GM12873 (cell line): ENCODE measurements at regions not wholly inside any gene's neighbourhood (a gene's known extent, or its start where the extent isn't known, plus 50 kb on each side); places are given as distances from the start of the nearest gene placed in this dataset.

ENCODE experiments used
- CTCF ChIP-seq: IDR thresholded peaks from 2 replicates; pipeline ENCODE4 v1.5.1; 2012; ENCODE audit warnings: low read depth, mild to moderate bottlenecking, moderate library complexity, low read length, control low read depth; ENCODE audit not compliant: insufficient read depth; ENCODE audit errors: missing control alignments

GRCh38 chr18:45163871-45164270 lies 451.4 kb upstream of the SLC14A2 start:
- no peak for TF ChIP-seq CTCF

- TF ChIP-seq CTCF: no peak
These were observed 450.7 kb upstream of the SLC14A2 start for GRCh38 chr18:45164551-45164950.

DNA sequence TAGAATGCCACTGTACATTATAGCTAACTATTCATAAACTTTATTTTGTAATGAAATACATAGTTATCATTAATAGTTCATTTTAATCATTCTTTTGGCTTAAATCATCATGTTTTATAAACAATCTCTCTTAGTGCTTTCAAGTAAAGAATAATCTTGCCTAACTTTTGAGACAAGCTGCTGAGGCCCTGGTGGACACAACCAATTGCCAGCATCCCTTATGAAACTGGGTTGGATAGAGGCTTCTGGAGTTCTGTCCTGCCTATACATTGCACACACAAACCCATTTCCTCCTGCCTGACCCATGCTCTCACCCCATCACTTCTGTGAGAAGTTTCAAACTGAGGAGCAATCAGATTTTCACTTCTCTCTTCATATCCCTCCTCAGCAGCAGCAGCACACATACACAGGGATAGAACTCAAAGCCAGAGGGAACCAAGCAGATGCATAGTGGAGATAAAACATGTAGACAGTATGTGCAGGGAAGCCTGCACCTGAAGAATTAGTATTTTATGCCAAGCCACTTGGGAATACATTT lies 450.0 kb upstream of the SLC14A2 start:
- TF ChIP-seq CTCF: no peak

- no peak for TF ChIP-seq CTCF
These were observed 449.4 kb upstream of the SLC14A2 start for GRCh38 chr18:45165871-45166270.

GRCh38 chr18:45166341-45166835 lies 448.9 kb upstream of the SLC14A2 start:
- no peak for TF ChIP-seq CTCF

DNA sequence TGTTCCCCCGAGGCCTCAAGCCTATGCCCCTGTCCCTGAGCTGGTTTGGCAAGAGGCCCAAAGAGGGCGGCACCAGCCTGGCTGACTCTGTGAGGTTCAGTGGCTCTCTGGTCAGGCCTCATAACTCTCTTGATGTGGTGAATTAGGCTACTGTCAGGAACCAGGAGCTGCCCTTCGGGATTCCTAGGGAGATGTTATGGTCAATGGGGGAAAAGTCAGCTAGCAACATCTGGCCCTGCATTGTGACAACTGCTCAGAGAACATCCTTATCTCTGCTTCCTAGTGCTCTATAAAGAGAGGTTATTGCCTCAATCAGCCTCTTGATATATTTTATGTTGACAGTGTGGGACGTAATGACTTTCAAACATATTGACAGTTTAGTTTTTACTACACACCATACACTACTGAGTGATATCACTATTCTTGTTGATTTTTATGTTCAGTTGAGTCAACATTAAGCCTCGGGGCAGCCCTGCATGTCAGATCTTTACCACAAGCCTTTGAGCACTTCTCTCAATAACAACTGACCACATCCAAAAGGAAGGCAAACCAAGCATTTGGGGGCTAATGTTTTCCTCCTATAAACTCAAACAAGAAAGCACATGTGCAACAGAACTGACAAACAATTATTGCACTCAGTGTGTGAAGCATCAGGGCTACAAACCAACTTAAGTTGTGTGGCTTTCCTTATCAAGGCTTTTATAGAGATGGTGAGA lies 448.3 kb upstream of the SLC14A2 start:
- no peak for TF ChIP-seq CTCF

GRCh38 chr18:45167631-45168280 lies 447.5 kb upstream of the SLC14A2 start:
- TF ChIP-seq CTCF: no peak
